ENCODE measurements at regions not wholly inside any gene's neighbourhood (a gene's known extent, or its start where the extent isn't known, plus 50 kb on each side); places are given as distances from the start of the nearest gene placed in this dataset.
A peak's percentile ranks its signal among the peaks of the same experiment; 100 is the strongest.

GRCh38 chr16:48003206-48003907 is 152.4 kb downstream of the ABCC12 start:
- in situ Hi-C loops (cut with HindIII; ENCODE audit: low pct_ligation_motif_present, low sequenced_read_pairs): no loop called here
- no peak overlapping the region for H3K4me3 ChIP-seq (ENCODE audit: low read depth, low read length)

GRCh38 chr16:48001324-48001895 is 154.4 kb downstream of the ABCC12 start:
- Histone ChIP-seq H3K27me3 (replicated peaks) (no peaks in the 10 kb centered on the region), H3K36me3 (replicated peaks) (no peaks in the 10 kb centered on the region), H3K27ac (no peak overlapping the region), H3K4me3 (ENCODE audit: low read depth, low read length) (no peak overlapping the region)
- TF ChIP-seq CTCF (IDR thresholded peaks at IDR 0.05; ENCODE audit: low read depth, low read length, missing control alignments): no peak
- no peak for DNase-seq
- in situ Hi-C loops (cut with HindIII; ENCODE audit: low pct_ligation_motif_present, low sequenced_read_pairs): no loop called here

More at GRCh38 chr16:48003206-48003907, 152.4 kb downstream of the ABCC12 start:
- Histone ChIP-seq H3K27me3 (replicated peaks) (no peaks in the 10 kb centered on the region), H3K27ac (no peak overlapping the region), H3K36me3 (replicated peaks) (no peaks in the 10 kb centered on the region)
- no peak for TF ChIP-seq CTCF (IDR thresholded peaks at IDR 0.05; ENCODE audit: low read depth, low read length, missing control alignments)
- DNase-seq: no peak

- Histone ChIP-seq H3K36me3 (replicated peaks) (no peaks in the 10 kb centered on the region), H3K27ac (no peak overlapping the region), H3K27me3 (replicated peaks) (no peaks in the 10 kb centered on the region), H3K4me3 (ENCODE audit: low read depth, low read length) (no peak overlapping the region)
- TF ChIP-seq CTCF (IDR thresholded peaks at IDR 0.05; ENCODE audit: low read depth, low read length, missing control alignments): no peak
- in situ Hi-C loops (cut with HindIII; ENCODE audit: low pct_ligation_motif_present, low sequenced_read_pairs): no loop called here
- no peak for DNase-seq
Measured at GRCh38 chr16:48000622-48001021, 155.2 kb downstream of the ABCC12 start.

GRCh38 chr16:47999595-47999994 is 156.2 kb downstream of the ABCC12 start:
- TF ChIP-seq CTCF (IDR thresholded peaks at IDR 0.05; ENCODE audit: low read depth, low read length, missing control alignments): no peak
- DNase-seq: no peak
- H3K27me3 ChIP-seq (replicated peaks): no peaks in the 10 kb centered on the region
- in situ Hi-C loops (cut with HindIII; ENCODE audit: low pct_ligation_motif_present, low sequenced_read_pairs): no loop called here
- no peaks in the 10 kb centered on the region for H3K36me3 ChIP-seq (replicated peaks)
- H3K4me3 ChIP-seq (ENCODE audit: low read depth, low read length): no peak overlapping the region
- no peak overlapping the region for H3K27ac ChIP-seq

GRCh38 chr16:47995354-47995753 is 160.4 kb downstream of the ABCC12 start:
- Histone ChIP-seq H3K27ac (no peak overlapping the region), H3K36me3 (replicated peaks) (no peaks in the 10 kb centered on the region), H3K4me3 (ENCODE audit: low read depth, low read length) (no peak overlapping the region), H3K27me3 (replicated peaks) (no peaks in the 10 kb centered on the region)
- in situ Hi-C loops (cut with HindIII; ENCODE audit: low pct_ligation_motif_present, low sequenced_read_pairs): no loop called here
- no peak for DNase-seq
- TF ChIP-seq CTCF (IDR thresholded peaks at IDR 0.05; ENCODE audit: low read depth, low read length, missing control alignments): peak; percentile 24
